Ovary (tissue), 7 donors: ENCODE measurements at regions not wholly inside any gene's neighbourhood (a gene's known extent, or its start where the extent isn't known, plus 50 kb on each side); places are given as distances from the start of the nearest gene placed in this dataset.

ENCODE experiments used
- DNase-seq, 5 donors: peaks; one replicate each; pipeline ENCODE4 v3.0.0-alpha.2; 2019 to 2020
- H3K27ac ChIP-seq, 2 donors: fragments of 200-600 bp; one replicate each; pipeline versions ENCODE4 v1.5.1 to v1.8.0; 2019 to 2022
- H3K27me3 ChIP-seq: fragments of 200-600 bp; one replicate; pipeline ENCODE4 v1.8.0; 2022
- H3K36me3 ChIP-seq: fragments of 200-600 bp; sonication (generic); one replicate; pipeline ENCODE4 v1.5.1; 2019
- H3K4me1 ChIP-seq: one replicate; pipeline ENCODE4 v1.8.1; 2013; ENCODE audit warnings: mild to moderate bottlenecking, moderate library complexity; ENCODE audit not compliant: insufficient read depth
- H3K4me3 ChIP-seq: fragments of 200-600 bp; sonication (generic); one replicate; pipeline ENCODE4 v1.5.1; 2017
- H3K9me3 ChIP-seq, 2 donors: fragments of 200-600 bp in 1 of 2; sonication (generic) in 1 of 2; one replicate each; pipeline versions ENCODE4 v1.5.1 to v1.8.1; 2013 to 2019; ENCODE audit warnings: mild to moderate bottlenecking in 1 of 2, moderate library complexity in 1 of 2
- EP300 ChIP-seq: sonication (generic); formaldehyde crosslinking; IDR thresholded peaks from one replicate; pipeline ENCODE4 v1.6.1; 2017; ENCODE audit warnings: antibody characterized with exemption
- POLR2A ChIP-seq: fragments of 450-650 bp; IDR thresholded peaks from one replicate; pipeline ENCODE4 v1.6.1; 2017; ENCODE audit warnings: antibody characterized with exemption, mild to moderate bottlenecking, moderate library complexity
- WGBS, 3 donors: extraction: QIAGEN DNeasy Blood & Tissue Kit in 1 of 3; methylation state at CpG; one replicate each; pipeline versions ENCODE4 v1.1.5 to v1.1.7; 2013 to 2017; 5-methylcytosine and 5-hydroxymethylcytosine counted together
- intact Hi-C, 4 donors: fragments of 100-400 bp; cut with DNase I; formaldehyde crosslinking; loops; one replicate each; pipeline versions ENCODE4 v1.11.0 to v1.15.1; 2022 to 2023
- TF ChIP-seq, protein P1 (sequence below), 3 donors: fragments of 450-650 bp in 2 of 3; fragments of 200-600 bp in 1 of 3; IDR thresholded peaks; one replicate each; pipeline versions ENCODE4 v1.5.1 to v1.8.0; 2016 to 2022; ENCODE audit warnings: antibody characterized with exemption in 3 of 3, mild to moderate bottlenecking in 1 of 3
- donor health status: DM: no; HTN: no; CAD: no; lungs with moderate emphysema.
- donor health status: DM: no; HTN: no; CAD: no.
- donor health status: Bipolar disorder and iron deficiency.
- donor health status: DM: no; HTN: no; CAD: no.
- donor health status: DM: yes; HTN: yes; CAD: no.

DNA sequence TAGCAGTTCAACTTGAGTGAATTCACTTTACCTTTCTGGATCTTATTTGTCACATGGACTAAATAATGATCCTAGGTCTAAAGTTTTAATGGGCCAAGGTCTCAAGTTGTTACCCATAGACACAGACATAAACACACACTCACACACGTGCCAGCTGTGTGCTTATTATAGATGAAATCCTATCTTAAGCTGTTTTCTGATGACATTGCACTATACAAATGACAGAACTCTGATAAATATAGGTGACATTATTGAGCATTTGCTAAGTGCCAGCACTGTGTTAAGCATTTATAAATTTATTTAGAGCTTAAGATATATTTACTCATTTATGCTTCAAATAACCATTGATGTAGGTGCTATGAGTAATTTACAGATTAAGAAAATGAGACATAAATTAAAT, 474.4 kb upstream of the NR5A2 start:
- intact Hi-C loops, result no loop called here
- DNase-seq, result no peak
- WGBS, 3 donors, result 40 to 70% (median 54%) methylated on average over 1 of the region's 1 CpG

GRCh38 chr1:199561334-199561733, 466.2 kb upstream of the NR5A2 start:
- Histone ChIP-seq H3K27me3 (no peaks in the 10 kb centered on the region), H3K4me3 (no peak overlapping the region), H3K27ac (no peak overlapping the region), H3K9me3 (no peaks in the 10 kb centered on the region), H3K36me3 (no peaks in the 10 kb centered on the region), H3K4me1 (no peaks in the 10 kb centered on the region)
- intact Hi-C loops, result no loop called here
- TF ChIP-seq POLR2A (no peak), EP300 (no peak)
- TF ChIP-seq, protein P1, sequence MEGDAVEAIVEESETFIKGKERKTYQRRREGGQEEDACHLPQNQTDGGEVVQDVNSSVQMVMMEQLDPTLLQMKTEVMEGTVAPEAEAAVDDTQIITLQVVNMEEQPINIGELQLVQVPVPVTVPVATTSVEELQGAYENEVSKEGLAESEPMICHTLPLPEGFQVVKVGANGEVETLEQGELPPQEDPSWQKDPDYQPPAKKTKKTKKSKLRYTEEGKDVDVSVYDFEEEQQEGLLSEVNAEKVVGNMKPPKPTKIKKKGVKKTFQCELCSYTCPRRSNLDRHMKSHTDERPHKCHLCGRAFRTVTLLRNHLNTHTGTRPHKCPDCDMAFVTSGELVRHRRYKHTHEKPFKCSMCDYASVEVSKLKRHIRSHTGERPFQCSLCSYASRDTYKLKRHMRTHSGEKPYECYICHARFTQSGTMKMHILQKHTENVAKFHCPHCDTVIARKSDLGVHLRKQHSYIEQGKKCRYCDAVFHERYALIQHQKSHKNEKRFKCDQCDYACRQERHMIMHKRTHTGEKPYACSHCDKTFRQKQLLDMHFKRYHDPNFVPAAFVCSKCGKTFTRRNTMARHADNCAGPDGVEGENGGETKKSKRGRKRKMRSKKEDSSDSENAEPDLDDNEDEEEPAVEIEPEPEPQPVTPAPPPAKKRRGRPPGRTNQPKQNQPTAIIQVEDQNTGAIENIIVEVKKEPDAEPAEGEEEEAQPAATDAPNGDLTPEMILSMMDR (IDR thresholded peaks at IDR 0.05), result no peak
- WGBS, 3 donors, result 45 to 69% (median 56%) methylated on average over 2 of the region's 2 CpGs
- DNase-seq, result no peak

More for the DNA sequence above, 474.4 kb upstream of the NR5A2 start:
- Histone ChIP-seq H3K27me3 (no peaks in the 10 kb centered on the region), H3K27ac (no peak overlapping the region), H3K4me3 (no peak overlapping the region), H3K36me3 (no peaks in the 10 kb centered on the region), H3K4me1 (no peaks in the 10 kb centered on the region), H3K9me3 (no peaks in the 10 kb centered on the region)
- TF ChIP-seq POLR2A (no peak), EP300 (no peak)
- TF ChIP-seq, protein P1 (IDR thresholded peaks at IDR 0.05), result no peak

- Histone ChIP-seq H3K4me1 (no peaks in the 10 kb centered on the region), H3K4me3 (no peak overlapping the region), H3K27ac (no peak overlapping the region), H3K36me3 (no peaks in the 10 kb centered on the region), H3K27me3 (no peaks in the 10 kb centered on the region), H3K9me3 (no peaks in the 10 kb centered on the region)
- peak in 1 of 5 donors; percentile 16 for DNase-seq
- WGBS, 3 donors, result 58 to 66% (median 61%) methylated on average over 5 of the region's 5 CpGs
- TF ChIP-seq, protein P1 (IDR thresholded peaks at IDR 0.05), result no peak
- no peak for TF ChIP-seq POLR2A
- intact Hi-C loops, result no loop called here
Measured at GRCh38 chr1:199573047-199573446, 454.5 kb upstream of the NR5A2 start.

- TF ChIP-seq POLR2A (no peak), EP300 (no peak)
- TF ChIP-seq, protein P1 (IDR thresholded peaks at IDR 0.05), result no peak
- Histone ChIP-seq H3K4me1 (no peaks in the 10 kb centered on the region), H3K36me3 (no peaks in the 10 kb centered on the region), H3K9me3 (no peaks in the 10 kb centered on the region), H3K27me3 (no peaks in the 10 kb centered on the region), H3K27ac (no peak overlapping the region), H3K4me3 (no peak overlapping the region)
- intact Hi-C loops, result no loop called here
- DNase-seq, result no peak
- WGBS, 3 donors, result 75 to 80% (median 78%) methylated on average over 2 of the region's 2 CpGs
Measured at GRCh38 chr1:199574950-199575349, 452.6 kb upstream of the NR5A2 start.

GRCh38 chr1:199580300-199580699, 447.2 kb upstream of the NR5A2 start:
- no peaks in the 10 kb centered on the region for H3K27me3 ChIP-seq
- WGBS, 3 donors, result 77 to 87% (median 85%) methylated on average over 3 of the region's 3 CpGs
- DNase-seq, result no peak
- no peaks in the 10 kb centered on the region for H3K9me3 ChIP-seq
- H3K4me1 ChIP-seq, result no peaks in the 10 kb centered on the region
- H3K27ac ChIP-seq, result no peak overlapping the region
- intact Hi-C loops, result no loop called here
- no peaks in the 10 kb centered on the region for H3K36me3 ChIP-seq
- H3K4me3 ChIP-seq, result no peak overlapping the region
- no peak for TF ChIP-seq EP300
- no peak for TF ChIP-seq POLR2A
- TF ChIP-seq, protein P1 (IDR thresholded peaks at IDR 0.05), result no peak
